ENCODE measurements at regions not wholly inside any gene's neighbourhood (a gene's known extent, or its start where the extent isn't known, plus 50 kb on each side); places are given as distances from the start of the nearest gene placed in this dataset.

DNA sequence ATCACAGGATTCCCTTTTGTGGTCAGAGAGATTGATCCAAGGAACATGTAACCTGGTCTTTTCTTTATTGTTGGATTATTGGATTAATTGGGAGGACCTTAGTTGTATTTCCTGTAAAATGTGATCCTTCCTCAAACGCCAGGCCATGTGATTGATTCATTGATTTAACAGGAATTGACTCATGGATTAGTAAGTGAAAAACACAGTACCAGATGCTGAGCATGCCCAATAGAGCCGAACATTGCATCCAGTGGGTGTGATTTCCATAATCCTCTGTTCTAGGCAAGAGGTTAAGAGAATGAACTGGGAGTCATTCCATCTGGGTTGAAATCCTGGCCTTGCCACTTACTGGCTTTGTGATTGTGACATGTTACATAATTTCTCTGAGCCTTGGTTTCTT lies 522.3 kb downstream of the MAT2B start:
- TF ChIP-seq, protein P1, sequence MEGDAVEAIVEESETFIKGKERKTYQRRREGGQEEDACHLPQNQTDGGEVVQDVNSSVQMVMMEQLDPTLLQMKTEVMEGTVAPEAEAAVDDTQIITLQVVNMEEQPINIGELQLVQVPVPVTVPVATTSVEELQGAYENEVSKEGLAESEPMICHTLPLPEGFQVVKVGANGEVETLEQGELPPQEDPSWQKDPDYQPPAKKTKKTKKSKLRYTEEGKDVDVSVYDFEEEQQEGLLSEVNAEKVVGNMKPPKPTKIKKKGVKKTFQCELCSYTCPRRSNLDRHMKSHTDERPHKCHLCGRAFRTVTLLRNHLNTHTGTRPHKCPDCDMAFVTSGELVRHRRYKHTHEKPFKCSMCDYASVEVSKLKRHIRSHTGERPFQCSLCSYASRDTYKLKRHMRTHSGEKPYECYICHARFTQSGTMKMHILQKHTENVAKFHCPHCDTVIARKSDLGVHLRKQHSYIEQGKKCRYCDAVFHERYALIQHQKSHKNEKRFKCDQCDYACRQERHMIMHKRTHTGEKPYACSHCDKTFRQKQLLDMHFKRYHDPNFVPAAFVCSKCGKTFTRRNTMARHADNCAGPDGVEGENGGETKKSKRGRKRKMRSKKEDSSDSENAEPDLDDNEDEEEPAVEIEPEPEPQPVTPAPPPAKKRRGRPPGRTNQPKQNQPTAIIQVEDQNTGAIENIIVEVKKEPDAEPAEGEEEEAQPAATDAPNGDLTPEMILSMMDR (IDR thresholded peaks at IDR 0.05; ENCODE audit: poor library complexity), result no peak
- TF ChIP-seq EZH2 (IDR thresholded peaks at IDR 0.05; ENCODE audit: borderline replicate concordance), result no peak

Measured in hepatocyte (in vitro differentiated cells).